Tibial artery (tissue), 4 donors: ENCODE measurements at regions not wholly inside any gene's neighbourhood (a gene's known extent, or its start where the extent isn't known, plus 50 kb on each side); places are given as distances from the start of the nearest gene placed in this dataset.

Source experiments
- DNase-seq, 2 donors: peaks; one replicate each; pipeline ENCODE4 v3.0.0-alpha.2; 2019
- H3K27ac ChIP-seq, 2 donors: fragments of 200-600 bp; sonication (generic) in 1 of 2; 1 replicate in 1 of 2; 2 replicates in 1 of 2; pipeline ENCODE4 v1.5.1; 2018 to 2019; ENCODE audit warnings: mild to moderate bottlenecking in 1 of 2
- H3K27me3 ChIP-seq, 2 donors: fragments of 200-600 bp; sonication (generic) in 1 of 2; one replicate each; pipeline versions ENCODE4 v1.5.1 to v1.6.0; 2016 to 2019
- H3K36me3 ChIP-seq, 3 donors: fragments of 200-600 bp; sonication (generic) in 2 of 3; one replicate each; pipeline ENCODE4 v1.5.1; 2016 to 2019; ENCODE audit warnings: mild to moderate bottlenecking in 2 of 3
- H3K4me1 ChIP-seq, 4 donors: fragments of 200-600 bp; sonication (generic) in 2 of 4; 1 replicate in 3 of 4; 2 replicates in 1 of 4; pipeline ENCODE4 v1.5.1; 2016 to 2019
- H3K4me3 ChIP-seq, 2 donors: fragments of 200-600 bp; sonication (generic) in 1 of 2; 1 replicate in 1 of 2; 2 replicates in 1 of 2; pipeline ENCODE4 v1.5.1; 2018 to 2019; ENCODE audit warnings: mild to moderate bottlenecking in 2 of 2
- H3K9me3 ChIP-seq, 3 donors: fragments of 200-600 bp; sonication (generic) in 1 of 3; one replicate each; pipeline ENCODE4 v1.5.1; 2016 to 2019
- CTCF ChIP-seq, 2 experiments: fragments of 200-600 bp in 1 of 2; fragments of 450-650 bp in 1 of 2; IDR thresholded peaks; one replicate each; pipeline ENCODE4 v1.5.1; 2017 to 2019; ENCODE audit warnings: antibody characterized with exemption in 2 of 2, mild to moderate bottlenecking in 1 of 2, moderate library complexity in 1 of 2
- intact Hi-C: fragments of 100-400 bp; cut with DNase I; formaldehyde crosslinking; loops from one replicate; pipeline ENCODE4 v1.15.0; 2023; ENCODE audit warnings: low total_unique reads

GRCh38 chr2:47277987-47278386 is 91.1 kb upstream of the EPCAM start:
- intact Hi-C loops, result no loop called here
- Histone ChIP-seq H3K4me3 (no peak overlapping the region), H3K4me1 (peaks cover 0 to 20% (median 10%) of the 10 kb centered on the region in 4 donors), H3K9me3 (no peaks in the 10 kb centered on the region), H3K27ac (no peak overlapping the region), H3K27me3 (no peaks in the 10 kb centered on the region), H3K36me3 (no peaks in the 10 kb centered on the region)
- TF ChIP-seq CTCF (IDR thresholded peaks at IDR 0.05), result no peak
- no peak for DNase-seq

GRCh38 chr2:47277187-47277586 is 91.9 kb upstream of the EPCAM start:
- intact Hi-C loops, result no loop called here
- Histone ChIP-seq H3K27me3 (no peaks in the 10 kb centered on the region), H3K4me1 (peaks cover 0 to 28% (median 18%) of the 10 kb centered on the region in 4 donors), H3K27ac (no peak overlapping the region), H3K9me3 (no peaks in the 10 kb centered on the region), H3K4me3 (no peak overlapping the region), H3K36me3 (no peaks in the 10 kb centered on the region)
- no peak for TF ChIP-seq CTCF (IDR thresholded peaks at IDR 0.05)
- DNase-seq, result no peak

- H3K27ac ChIP-seq, result no peak overlapping the region
- no peaks in the 10 kb centered on the region for H3K27me3 ChIP-seq
- no peak overlapping the region for H3K4me3 ChIP-seq
- no peak for TF ChIP-seq CTCF (IDR thresholded peaks at IDR 0.05)
- H3K36me3 ChIP-seq, result no peaks in the 10 kb centered on the region
- H3K9me3 ChIP-seq, result no peaks in the 10 kb centered on the region
- H3K4me1 ChIP-seq, result peaks cover 0 to 34% (median 21%) of the 10 kb centered on the region in 4 donors
- DNase-seq, result no peak
- intact Hi-C loops, result no loop called here
Observed at GRCh38 chr2:47276061-47276460, 93.0 kb upstream of the EPCAM start.

- Histone ChIP-seq H3K36me3 (no peaks in the 10 kb centered on the region), H3K4me3 (no peak overlapping the region), H3K27ac (peak overlapping the region; percentile 74 to 80), H3K9me3 (no peaks in the 10 kb centered on the region), H3K4me1 (peaks cover 0 to 42% (median 26%) of the 10 kb centered on the region in 4 donors), H3K27me3 (no peaks in the 10 kb centered on the region)
- TF ChIP-seq CTCF (IDR thresholded peaks at IDR 0.05), result no peak
- no peak for DNase-seq
- intact Hi-C loops, result loop anchor here (5.0 kb wide), 1 partner anchor 92 kb away; no protein-coding TSS in a partner anchor
Observed at GRCh38 chr2:47274054-47274782, 94.9 kb upstream of the EPCAM start.

- H3K36me3 ChIP-seq, result no peaks in the 10 kb centered on the region
Observed at GRCh38 chr2:47272905-47273758, 96.0 kb upstream of the EPCAM start.

More at GRCh38 chr2:47272905-47273758, 96.0 kb upstream of the EPCAM start:
- H3K27me3 ChIP-seq, result no peaks in the 10 kb centered on the region
- H3K27ac ChIP-seq, result peak overlapping the region; percentile 74 to 80
- peaks cover 0 to 52% (median 27%) of the 10 kb centered on the region in 4 donors for H3K4me1 ChIP-seq
- TF ChIP-seq CTCF (IDR thresholded peaks at IDR 0.05), result no peak
- H3K9me3 ChIP-seq, result no peaks in the 10 kb centered on the region
- DNase-seq, result no peak
- no peak overlapping the region for H3K4me3 ChIP-seq
- intact Hi-C loops, result loop anchor here (5.0 kb wide), 1 partner anchor 91 kb away; no protein-coding TSS in a partner anchor
